HG02642 (cell line): ENCODE measurements at regions not wholly inside any gene's neighbourhood (a gene's known extent, or its start where the extent isn't known, plus 50 kb on each side); places are given as distances from the start of the nearest gene placed in this dataset.

Experiments
- ATAC-seq: cut with Tn5 transposase; IDR thresholded peaks from one replicate; pipeline ENCODE4 v1.9.1; 2021; ENCODE audit warnings: mild to moderate bottlenecking; ENCODE audit not compliant: unreplicated experiment, poor library complexity

GRCh38 chr1:209256766-209257350, 326.7 kb upstream of the CAMK1G start:
- no peak for ATAC-seq

DNA sequence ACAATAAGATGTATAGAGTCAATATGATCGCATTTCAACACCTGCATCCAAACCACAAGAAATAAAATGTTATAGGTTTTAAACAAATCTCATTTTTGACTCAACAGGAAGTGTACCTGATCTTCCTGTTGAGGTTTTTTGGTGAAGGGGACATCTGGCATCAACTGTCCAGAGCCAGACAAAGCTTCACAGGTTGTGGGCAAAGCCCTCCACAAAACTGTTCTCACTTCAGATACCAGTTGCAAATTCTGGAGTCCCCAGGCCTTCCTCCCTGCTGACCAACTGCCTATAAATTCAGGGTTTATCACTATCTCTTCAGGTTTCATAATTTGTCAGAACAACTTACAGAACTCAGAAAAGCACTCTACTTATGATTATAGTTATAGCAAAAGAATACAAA, 326.1 kb upstream of the CAMK1G start:
- no peak for ATAC-seq

DNA sequence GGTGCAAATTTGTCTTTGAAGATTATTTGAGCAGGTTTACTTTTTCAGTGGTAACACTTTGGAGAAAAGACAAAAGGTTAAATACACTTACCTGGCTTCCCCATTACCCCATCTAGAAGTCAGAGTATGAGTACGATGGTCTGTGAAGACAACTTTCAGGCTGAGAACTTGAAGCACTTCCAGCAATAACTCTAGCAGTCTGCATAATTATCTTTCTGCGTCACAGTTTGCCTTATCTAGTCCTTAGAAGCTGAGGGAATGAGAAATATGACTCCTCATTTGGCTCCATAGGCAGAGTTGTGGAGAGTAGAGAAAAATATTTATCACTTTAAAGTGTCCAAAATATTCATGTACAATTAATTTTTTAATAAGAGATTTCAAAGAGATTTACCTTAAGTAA, 323.4 kb upstream of the CAMK1G start:
- no peak for ATAC-seq

GRCh38 chr1:209262631-209263030, 320.9 kb upstream of the CAMK1G start:
- ATAC-seq, result no peak

GRCh38 chr1:209265301-209265700, 318.2 kb upstream of the CAMK1G start:
- no peak for ATAC-seq

- no peak for ATAC-seq
Measured at GRCh38 chr1:209266590-209267205, 316.8 kb upstream of the CAMK1G start.

DNA sequence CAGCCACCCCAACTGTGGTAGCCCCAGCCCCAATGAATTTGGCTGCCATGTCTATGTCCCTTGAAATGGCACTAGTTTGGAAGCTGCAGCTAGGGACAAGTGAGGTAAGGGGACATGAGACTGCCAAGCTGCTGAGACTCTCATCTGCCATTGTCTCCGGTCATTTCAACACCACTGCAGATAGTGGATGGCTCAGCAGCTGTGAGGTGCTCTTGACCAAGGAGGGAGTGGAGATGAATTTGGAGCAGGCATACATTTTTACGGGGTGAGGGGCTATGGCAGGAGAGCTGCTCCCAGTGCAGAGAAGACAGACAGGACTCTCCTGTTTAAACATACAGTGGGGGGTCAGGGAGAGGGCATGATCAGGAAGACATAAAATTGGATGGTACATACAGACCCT, 315.5 kb upstream of the CAMK1G start:
- ATAC-seq, result no peak

- ATAC-seq, result no peak
Measured at GRCh38 chr1:209268479-209268878, 315.0 kb upstream of the CAMK1G start.

GRCh38 chr1:209276321-209276720, 307.2 kb upstream of the CAMK1G start:
- no peak for ATAC-seq

DNA sequence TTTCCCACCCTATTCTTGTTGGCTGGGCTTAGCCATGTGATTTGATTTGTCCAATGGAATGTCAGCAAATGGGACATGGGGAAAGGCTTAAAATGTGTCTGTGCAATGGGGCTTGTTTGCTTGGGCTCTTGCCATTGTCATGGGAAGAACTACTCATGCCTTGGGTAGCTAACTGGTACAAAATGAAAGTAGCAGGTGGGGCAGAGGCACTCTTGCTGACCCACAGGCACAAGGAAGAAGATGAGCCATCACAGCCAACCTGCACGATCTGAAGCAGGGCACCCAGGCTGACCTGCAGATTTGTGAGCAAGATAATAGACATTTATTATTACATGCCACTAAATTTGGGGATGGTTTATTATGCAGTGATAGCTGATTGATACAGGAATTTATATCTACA, 305.9 kb upstream of the CAMK1G start:
- no peak for ATAC-seq

GRCh38 chr1:209291715-209292114, 291.8 kb upstream of the CAMK1G start:
- no peak for ATAC-seq

DNA sequence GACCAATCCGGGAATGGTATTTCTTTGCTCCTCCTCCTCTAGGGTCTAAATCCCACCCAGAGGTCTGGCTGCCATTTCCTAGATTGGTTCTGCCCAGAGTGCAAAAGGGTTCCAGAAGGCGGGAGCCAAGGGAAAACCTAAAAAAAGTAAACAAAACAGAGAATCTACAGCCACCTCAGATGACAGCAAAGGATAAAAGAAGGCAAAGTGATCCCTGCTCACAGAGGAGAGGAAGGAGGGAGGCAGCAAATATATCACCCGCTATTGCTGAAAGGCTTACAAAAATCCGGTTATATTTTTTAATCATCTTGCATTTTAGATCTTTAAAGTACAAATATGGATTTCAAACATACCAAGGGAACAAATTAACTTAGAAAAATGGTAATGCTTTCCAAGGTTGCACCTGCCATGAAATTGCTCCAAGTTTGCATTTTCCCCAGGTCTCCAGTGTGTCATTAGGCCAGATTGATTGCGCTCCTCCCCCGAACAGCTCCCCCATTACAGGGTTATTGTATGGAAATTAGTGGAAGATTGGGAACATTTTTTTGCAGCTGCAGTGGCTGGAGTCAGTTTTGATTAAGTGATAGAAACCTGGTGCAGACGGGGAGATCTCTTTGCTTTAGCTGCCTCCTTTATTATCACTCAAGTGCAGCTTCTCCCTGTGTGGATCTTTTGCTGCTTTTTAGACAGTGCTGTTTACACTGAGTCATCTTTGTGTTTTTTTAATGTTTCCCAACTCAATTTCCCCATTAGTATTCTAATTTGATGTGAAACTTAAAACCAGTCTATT, 280.5 kb upstream of the CAMK1G start:
- no peak for ATAC-seq

- ATAC-seq, result no peak
Measured at GRCh38 chr1:209304166-209304565, 279.3 kb upstream of the CAMK1G start.

GRCh38 chr1:209305221-209305954, 278.1 kb upstream of the CAMK1G start:
- ATAC-seq, result no peak

- ATAC-seq, result no peak
Measured at GRCh38 chr1:209307846-209308245, 275.7 kb upstream of the CAMK1G start.

- no peak for ATAC-seq
Measured at GRCh38 chr1:209309198-209309597, 274.3 kb upstream of the CAMK1G start.

DNA sequence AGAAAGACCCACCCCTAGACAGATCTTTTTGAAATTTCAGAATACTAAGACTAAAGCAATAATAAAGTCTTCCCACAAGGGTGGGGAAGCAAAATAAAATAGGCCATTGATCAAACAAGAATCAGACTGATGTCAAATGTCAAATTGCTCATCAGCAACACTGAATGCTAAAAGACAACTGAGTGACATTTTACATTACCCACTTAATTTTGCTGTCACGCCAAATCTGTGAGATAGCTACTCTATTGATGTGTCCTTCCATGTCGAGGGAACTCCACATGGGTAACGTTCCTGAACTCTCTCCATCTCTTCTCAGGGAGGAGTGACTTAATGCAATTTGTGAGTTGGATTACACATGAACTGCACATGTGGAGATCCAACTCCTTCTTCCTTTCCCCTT, 271.7 kb upstream of the CAMK1G start:
- ATAC-seq, result no peak

GRCh38 chr1:209316929-209317328, 266.6 kb upstream of the CAMK1G start:
- no peak for ATAC-seq

DNA sequence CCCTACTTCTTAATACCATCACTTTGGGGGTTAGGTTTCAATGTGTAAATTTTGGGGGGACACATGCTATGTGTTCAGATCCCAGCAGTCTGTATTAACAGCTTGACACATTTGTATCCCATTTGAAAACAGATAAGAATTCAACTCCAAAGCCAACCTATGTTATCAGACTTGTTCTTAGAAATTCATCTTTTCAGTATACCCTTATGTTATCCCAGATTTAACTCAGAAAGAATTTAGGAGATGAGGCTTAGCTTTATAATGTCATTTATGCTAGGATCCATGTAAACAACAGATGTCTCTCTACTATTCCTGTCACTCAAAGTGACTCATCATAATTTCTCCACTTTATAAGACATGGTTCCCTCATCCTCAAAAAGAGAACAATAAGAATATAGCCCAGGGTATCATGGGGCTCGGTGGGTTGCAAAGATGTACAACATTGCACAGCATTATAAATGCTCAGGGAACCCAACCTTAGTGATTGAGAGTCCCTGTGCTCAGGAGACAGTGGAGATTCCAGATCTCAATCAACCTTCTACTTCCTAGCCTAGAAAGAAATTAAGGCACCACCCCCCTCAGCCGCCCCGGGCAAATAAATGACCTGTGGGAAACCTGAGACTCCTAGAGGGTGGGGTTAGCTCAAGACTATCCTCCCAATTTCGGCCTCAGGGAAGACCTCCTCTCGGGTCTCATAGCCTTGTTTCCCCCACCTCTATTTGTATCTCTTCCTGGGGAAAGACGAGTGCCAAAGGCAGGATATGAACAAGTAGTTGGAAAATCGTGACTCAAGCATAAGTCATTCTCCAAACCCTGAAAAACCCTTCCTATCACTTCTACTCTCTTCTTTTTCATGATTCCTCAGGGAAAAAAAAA, 265.1 kb upstream of the CAMK1G start:
- ATAC-seq, result no peak

GRCh38 chr1:209319057-209319432, 264.5 kb upstream of the CAMK1G start:
- ATAC-seq, result no peak
